GM19238 (cell line): ENCODE measurements at regions not wholly inside any gene's neighbourhood (a gene's known extent, or its start where the extent isn't known, plus 50 kb on each side); places are given as distances from the start of the nearest gene placed in this dataset.

ENCODE experiments used
- DNase-seq: peaks from one replicate; pipeline ENCODE4 v3.0.0; 2011; ENCODE audit warnings: low spot score; ENCODE audit not compliant: insufficient read length

DNA sequence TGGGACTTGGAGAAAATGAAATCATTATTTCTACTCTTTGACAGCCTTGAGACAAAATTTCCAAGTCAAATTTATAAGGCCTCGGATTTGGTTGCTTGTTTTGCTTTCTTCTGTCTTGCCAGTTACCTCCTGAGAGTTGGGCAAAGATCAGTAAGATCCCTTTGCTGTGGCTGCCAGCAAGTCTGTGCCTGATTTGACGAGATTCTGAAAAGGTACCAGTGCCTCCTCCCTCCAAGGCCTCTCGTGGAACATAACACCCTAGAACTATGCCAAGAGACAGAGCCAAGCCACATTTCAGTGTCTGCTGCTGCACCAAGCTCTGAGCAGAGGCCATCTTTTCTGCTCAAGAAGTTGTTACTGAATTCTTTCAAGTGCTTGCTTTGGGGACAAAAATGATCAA lies 61.0 kb downstream of the GTPBP8 start:
- no peak for DNase-seq

DNA sequence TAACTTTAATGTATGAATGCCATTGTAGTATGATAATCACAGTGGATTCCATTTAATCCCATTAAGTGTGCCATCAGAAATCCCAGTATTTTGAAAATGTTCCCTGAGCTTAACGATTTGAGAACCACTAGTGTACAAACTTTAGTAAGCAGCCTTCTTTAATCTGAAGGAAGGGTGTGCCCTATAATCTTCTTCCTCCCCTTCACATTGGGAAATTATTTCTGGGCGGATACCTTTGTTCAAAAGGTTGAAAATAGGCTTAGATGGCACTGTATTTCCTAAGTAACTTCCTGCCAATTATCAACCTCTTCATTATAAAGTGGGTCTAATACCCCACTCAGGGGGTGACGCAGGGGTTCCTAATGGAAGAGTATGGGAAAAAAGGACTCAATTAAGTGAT lies 62.4 kb downstream of the GTPBP8 start:
- DNase-seq = no peak

DNA sequence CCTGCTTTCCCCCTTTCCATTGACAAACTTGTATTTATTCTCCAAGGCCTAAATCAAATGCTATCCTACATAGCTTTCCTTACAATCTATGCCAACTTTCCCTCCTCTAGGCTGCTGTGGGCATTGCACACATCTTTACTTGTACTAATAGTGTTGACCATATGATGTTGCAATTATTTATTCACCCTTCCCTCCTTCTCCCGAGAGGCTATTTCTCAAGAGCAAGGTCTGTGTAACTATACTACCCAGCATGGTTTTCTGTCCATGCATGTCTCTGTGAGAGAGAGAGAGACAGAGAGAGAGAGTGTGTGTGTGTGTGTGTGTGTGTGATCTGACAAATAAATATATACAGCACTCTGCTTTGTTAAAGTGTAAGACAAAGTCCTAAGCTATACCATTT lies 63.8 kb downstream of the GTPBP8 start:
- DNase-seq = no peak

DNA sequence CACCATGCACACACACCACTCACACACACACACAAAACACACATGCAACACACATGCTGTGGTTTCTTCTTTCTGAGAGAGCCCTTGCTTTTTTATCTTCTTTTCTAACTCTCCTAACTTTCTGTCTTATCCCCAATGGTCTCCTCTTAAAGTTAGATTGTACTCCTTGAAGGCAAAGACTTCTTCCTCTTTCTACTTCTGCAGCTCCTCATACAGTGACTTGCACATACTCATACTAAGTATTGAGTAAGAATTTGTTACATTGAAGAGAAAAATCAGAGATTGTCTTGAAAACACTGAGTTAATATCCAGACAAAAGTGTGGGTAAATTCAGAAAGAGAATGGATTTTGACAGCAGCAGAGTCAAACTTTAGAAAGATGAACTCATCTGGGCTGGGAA lies 64.4 kb downstream of the GTPBP8 start:
- no peak for DNase-seq

DNA sequence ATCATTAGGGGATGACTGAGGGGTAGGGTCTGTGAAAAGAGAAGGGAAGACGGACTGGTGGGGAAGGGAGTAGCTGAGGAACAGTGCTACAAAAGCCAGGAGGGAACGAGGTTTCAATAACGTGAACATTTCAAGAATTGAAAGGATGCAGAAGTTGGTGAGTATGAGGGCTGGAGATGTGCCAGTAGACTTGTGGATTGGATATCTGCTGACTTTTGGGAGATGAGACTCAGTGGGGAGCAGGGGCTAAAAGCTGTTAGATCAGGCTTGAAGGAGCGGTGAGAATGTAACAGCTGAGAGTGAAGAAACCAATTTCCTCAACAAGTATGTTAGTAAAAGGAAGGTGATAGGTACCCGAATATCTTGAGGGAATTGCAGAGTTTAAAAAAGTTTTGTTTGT lies 65.2 kb downstream of the GTPBP8 start:
- DNase-seq = no peak

DNA sequence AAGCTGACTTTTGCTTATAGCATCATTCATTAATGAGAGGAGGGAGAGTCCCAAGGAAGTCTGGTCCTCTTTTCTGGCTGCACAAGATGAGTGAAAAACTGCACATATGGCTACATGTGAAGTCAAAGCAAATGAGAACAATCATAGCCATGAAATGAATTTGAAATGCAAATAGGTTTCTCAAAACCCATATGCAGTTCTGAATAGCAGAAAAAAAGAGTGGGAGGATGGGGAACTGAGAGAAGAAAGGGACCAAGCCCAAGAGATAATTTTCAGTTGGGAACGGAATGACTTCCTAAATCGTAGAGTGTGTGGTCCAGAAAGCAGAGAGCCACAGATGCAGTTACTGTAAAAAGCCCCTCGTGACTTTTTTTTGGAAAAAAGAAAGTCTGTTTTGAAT lies 66.3 kb downstream of the GTPBP8 start:
- peak; percentile 23 for DNase-seq

DNA sequence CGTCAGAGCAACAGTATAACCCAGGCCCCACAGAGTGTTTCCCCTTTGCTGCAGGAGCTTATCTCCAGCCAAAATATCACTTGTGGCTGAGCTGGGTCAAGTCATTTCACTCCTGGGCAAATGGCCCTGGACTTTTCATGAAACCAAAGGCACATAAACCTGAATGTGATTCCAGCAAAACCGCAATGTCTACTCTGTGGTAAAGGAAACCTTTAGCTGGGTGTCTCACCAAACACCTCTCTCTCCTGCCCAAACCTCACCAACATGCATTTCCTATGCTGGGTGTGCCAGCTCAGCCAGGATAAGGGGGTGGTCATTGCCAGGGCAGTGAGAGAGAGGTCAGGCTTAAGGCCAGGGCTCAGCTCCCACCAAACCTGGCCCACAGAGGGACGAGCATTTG lies 67.4 kb downstream of the GTPBP8 start:
- no peak for DNase-seq

DNA sequence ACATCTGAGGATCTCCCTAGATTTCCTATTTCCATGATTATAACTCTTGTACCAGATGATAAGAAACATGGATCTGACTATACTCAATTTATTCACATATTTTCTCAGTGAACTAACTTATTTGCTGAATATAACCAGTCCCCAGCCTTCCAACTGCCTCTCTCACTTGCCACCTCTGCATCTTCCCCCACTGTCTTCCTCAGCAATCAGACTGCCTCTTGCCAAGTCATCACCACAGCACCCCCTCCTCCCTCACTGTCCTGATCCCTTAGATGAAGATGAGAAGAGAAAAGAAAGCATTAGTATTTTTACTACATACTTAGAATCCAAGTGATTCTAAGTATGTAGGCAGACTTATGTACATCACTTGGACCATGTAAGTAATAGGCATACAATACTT lies 71.9 kb downstream of the GTPBP8 start:
- DNase-seq = no peak

DNA sequence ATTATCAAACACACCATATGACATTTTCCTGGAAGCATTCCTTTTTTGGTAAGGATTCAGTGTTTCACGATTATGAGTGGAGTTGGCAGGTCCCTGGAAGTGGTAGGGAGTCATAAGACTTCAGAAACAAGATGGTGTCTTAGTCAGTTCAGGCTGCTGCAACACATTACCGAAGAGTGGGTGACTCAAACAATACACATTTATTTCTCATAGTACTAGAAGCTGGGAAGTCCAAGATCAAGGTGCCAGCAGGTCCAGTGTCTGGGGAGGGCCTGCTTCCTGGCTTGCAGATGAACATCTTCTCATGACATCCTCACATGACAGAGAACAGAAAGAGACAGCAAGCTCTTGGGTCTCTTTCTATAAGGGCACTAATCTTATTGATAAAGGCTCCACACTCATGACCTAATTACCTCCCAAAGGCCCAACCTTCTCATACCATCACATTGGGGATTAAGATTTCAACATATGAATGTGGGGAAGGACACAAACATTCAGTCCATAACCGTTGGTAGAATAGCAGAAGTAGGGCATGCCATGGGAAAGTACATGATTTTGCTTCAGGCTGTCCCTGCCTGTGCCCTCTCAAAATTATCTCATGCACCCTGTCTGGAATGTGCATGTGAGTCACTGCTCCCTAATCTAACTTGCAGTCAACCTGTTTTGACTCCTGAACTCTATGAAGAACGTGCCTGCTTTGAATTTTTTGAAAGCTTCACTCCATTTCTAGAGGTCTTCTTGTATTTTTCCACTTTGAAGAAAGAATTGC lies 72.5 kb downstream of the GTPBP8 start:
- no peak for DNase-seq

DNA sequence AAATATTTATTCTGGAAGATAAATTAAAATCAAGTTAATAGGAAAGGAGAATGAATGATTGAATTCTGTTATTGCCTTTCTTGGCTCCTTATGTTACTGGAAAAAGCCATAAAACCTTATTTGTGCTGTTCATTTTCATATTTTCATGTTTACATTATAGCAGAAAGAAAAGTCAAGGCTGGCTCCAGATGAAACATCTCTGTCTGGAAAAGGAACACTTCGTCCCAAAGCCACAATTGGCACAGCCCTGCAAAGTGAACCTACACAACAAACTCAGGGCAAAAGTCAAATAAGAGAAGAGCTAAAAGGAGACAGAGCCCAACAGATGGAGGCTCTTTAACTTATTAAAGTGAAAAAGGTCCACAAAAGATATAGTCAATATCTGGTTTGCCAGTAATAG lies 73.4 kb downstream of the GTPBP8 start:
- DNase-seq = no peak

DNA sequence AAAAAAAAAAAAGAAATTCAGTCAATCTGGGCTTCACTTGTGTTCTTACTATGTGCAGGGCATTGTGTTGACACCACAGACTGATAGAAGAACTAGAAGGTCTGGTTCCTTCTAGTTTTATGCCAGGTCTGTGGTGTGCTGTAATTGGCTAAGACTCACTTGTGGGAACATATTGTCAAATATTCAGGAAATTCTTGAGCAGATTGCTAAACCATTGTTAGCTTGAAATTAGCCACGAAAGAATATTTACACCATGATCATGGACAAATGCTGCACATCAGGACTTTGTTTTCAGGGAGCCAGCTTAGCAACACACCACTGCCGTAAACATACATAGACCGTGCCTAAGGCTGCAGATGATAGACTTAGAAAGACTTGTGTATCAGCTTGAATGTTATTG lies 74.6 kb downstream of the GTPBP8 start:
- DNase-seq = no peak

DNA sequence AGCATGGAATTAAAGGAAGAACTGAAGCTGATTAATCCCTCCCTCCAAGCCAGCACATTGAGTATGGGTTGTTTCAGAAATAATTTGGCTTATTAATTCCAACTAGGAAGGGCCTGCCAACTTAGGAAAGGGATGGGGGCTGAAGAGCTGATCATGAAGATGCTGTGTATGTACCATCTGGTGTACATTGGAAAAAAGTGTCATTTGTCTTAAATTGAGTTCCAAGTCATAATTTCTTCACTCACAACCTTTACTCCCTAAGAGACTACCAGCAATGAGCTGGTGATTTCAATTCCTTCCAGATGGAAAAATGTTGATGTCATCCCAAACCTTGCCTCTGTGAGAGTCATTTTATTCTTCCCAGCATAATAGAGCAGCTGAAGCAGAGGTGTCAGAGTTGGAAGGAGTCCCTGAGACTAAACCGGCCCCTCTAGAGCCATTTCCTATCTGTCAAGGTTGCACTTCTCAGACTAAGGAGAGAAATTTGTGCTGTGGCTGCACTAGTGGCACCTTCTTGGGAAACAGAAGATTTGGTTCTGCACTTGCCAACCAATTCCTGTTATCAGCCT lies 79.4 kb downstream of the GTPBP8 start:
- DNase-seq = no peak

DNA sequence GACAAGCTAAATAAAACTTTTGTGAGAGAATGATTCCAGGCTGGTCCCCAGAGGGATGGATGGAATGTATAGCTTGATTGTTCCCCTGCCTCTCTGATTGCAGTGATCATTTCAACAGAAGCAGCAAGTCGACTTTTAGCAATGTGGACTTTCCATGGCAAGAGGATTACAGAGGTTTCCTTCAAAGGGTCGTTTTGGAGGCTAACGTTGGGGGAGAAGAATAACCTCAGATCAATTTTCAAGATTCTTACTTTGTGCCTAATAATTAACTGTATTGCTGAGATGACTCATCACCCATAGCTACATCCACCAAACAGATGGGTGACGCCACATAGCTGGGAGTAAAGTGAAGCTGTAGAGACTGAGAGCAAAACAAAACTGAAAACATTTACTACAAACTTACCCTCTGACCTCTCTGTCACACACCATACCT lies 79.9 kb downstream of the GTPBP8 start:
- peak; percentile 45 for DNase-seq

DNA sequence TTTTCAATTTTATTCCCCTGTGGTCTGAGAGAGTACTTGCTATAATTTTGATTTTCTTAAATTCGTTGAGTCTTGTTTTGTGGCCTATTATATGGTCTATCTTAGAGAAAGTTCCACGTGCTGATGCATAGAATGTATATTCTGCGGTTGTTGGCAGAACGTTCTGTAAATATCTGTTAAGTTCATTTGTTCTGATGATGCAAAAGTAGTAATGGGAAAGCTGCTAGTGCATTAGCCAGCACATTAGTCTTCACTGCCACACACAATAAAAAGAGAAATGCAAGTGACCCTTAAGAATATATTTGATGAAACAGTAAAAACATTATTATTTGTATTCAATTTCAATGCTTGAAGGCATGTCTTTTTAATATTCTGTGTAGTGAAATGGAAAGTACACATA lies 84.8 kb downstream of the GTPBP8 start:
- DNase-seq = no peak

DNA sequence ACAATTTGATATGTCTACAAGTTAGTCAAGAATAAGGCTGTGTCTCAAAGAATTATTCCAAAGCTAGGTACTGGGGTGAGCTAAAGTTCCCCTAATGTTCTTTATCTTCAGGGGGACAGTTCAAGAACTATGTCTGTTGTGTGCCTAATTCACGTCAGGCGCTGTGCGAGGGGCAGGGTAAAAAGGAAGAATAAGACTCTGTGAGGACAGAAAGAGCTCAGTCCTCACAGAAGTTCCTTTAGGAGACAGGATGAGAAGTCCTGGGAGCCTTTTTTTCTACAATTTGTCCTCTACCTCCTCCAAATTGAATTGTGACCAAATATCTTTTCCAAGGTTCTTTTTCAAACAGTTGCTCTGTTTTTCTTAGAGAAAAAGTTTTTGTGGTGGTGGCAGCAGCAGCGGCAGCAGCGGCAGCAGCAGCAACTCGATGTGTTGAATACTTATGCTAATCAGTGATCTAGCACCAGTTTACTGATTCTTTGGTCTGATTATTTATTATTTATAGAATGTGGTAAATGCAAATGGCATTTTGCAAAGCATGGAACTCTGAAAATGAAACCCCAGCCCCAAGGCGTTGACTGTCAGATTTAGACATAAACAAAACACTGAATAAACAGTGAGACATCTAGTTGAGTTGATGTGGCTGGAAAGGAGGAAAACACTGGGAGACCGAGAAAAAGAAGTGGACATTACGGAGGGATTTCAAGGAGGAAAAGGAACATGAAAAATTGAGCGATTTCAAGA lies 88.6 kb downstream of the GTPBP8 start:
- DNase-seq = peak; percentile 19

DNA sequence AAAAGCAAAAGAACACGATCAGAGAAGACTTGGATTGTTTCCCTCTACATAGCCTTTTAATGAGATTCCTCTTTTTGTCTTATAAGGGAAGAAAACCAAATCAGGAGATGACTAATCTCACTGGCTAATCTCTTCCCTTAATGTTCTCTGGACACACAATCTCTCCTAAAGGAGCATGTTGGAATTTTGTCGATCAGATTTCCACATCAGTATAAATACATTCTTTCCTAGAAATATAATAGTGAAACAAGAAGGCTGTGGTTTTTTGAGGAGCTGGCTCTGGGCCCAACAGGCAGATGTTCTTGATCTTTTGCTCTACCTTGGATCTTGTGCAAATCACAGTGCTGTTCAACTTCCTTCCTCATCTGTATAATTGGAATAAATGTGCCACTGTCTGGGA lies 94.0 kb downstream of the GTPBP8 start:
- DNase-seq = no peak

DNA sequence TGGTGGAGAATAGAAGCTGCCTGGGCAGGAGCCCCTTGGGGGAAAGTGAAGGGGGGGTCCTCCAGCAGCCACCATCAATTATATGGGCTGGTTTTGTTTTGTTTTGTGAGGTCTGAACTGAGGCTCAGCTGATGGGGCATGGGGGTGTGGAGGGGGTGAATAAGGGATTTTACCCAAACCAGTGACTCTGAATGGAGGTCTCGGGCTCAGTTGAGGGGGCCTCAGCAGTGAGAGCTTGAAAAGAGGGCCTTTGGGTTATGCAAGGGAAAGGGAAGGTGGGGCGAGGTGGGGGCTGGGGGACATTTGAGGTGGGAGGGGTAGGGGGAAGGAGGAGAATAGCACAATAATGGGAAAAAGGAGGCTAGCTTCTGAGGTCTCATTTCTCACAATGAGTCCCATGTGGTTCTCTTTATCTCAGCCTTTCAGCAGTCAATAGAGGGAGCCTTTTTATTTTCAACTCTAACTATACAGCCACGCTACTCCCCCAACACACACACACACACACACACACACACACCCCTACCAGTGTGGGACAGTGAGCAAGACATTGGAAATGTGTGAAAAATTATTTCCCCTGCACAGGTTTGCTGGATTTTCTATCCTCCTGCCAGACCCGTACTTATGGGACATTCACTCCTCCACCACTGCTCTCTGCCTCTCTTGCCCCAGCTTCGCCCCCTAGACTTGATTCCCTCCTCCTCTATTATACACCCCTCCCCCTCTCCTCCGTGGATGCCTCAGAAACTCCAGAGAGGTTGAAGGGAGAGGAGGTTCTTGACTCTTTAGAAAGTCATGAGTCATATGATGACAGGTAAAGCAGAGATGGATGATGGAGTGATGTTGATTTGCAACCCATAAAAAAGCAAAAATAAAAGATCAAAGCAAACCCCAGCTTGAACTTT lies 96.0 kb downstream of the GTPBP8 start:
- no peak for DNase-seq

DNA sequence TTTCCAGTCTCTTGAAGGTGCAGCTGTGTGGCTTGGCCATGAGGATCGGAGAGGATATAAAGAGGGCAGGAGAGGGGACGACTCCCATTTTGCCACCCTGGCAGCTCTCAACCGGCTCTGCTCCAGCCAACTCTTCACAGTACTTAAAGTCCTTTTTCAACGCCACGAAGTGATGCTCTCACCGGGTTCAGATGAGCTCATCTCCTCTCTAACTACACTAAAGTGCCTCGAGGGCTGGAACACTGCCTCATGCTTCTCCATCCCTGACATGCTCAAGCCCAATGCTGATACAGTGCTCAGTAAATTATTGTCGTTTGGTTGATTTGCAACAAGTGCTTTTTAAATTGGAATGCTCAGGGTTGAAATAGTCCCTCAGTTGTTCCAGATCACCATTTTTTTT lies 97.8 kb downstream of the GTPBP8 start:
- no peak for DNase-seq

DNA sequence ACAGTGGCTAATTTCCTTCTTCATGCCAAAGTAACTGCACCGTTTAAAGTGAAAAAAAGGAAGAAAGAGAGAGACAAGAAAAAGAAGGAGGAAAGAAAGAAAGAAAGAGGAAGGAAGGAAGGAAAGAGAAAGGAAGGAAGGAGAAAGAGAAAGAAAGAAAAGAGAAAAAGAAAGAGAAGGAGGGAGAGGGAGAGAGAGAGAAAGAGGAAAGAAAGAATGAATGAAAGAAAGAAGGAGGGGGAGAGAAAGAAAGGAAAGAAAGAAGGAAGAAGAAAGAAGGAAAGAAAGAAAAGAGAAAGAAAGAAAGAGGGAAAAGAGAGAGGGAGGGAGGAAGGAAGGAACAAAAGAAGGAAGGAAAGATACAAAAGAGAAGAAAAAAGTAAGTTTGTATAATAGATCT lies 100.6 kb downstream of the GTPBP8 start:
- DNase-seq = no peak

DNA sequence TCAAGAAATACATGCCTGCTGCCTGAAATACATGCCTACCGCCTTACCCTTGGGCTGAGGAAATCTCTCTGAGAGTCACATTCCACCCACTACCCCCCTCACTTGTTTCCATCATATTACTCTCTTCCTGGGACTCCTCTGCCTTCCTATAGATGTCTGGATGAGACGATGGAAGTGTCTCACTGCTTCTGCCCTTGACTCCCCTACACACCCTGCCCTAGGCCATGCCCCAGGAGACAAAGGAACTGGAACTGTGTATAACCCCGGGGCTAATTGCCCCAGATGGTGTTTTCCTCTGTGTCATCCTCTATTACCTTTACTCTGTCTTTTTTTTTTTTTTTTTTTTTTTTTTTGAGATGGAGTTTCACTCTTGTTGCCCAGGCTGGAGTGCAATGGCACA lies 102.0 kb downstream of the GTPBP8 start:
- no peak for DNase-seq

DNA sequence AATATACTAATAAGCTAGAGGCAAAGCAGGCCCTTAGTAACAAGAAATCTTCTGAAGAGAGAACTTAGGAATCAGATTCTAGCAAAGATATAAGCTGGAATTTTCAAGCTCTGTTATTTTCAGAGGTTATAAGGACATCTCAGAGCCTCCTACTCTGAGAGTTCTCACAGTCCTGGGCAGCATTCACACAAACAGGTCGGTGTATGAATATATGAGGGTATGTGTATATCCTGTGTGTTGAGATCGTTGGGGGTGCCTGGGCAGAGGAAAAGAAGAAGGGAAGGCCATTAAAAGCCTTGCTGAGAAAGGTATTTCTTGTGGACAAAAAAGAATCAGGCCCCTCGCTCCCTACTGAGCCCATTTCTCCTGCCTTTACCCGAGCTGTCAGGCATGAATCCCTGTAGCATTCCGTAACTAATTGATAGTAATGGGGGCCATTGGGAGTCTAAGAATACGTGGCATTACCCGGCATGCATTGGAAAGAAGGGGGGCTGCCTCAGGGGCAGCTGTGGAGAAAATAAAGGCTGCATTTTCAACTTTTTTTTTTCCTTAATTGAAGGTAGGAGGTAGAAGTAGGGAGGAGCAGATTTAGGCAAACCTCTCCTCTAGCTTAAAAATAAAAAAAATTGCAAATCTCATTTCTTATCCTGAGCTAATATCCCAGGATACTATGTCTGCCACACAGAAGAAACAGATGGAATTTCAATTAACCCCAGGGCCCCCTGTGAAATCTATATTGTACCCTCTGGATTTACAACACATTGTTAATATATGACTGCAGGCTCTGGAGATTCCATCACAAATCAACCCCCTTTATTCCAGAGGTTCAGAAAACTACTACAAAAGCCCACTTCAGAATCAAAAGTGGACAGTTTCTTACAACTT lies 103.8 kb downstream of the GTPBP8 start:
- DNase-seq = no peak
